Endometrium (tissue), 2 donors: ENCODE measurements at regions not wholly inside any gene's neighbourhood (a gene's known extent, or its start where the extent isn't known, plus 50 kb on each side); places are given as distances from the start of the nearest gene placed in this dataset.
A peak's percentile ranks its signal among the peaks of the same experiment; 100 is the strongest.
"Not testable (repeated sequence)": the region's sequence is repeated elsewhere in the genome, so short reads cannot be mapped to it uniquely, and the experiment has no call there.

ENCODE experiments used
- FAIRE-seq: peaks from 2 replicates; lab custom pipeline; 2012; peaks lifted over from hg19 to GRCh38; lab: Jason Lieb, UNC
- donor health status: control.
- donor health status: control.

DNA sequence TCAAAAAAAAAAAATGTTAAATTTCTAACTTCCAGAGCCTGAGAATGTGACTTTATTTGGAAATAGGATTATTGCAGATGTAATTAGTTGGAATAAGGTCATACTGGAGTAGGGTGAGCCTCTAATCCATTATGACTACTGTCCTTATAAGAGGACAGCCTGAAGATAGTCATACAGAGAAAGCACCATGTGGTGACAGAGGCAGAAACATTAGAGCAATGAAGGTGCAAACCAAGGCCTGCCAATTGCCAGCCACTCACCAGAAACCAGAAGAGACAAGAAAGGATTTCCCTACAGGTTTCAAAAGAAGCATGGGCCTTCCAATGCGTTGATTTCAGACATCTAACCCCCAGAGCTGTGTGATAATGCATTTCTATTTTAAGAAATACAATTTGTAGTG lies 659.2 kb upstream of the CHD1 start:
- FAIRE-seq: no peak

DNA sequence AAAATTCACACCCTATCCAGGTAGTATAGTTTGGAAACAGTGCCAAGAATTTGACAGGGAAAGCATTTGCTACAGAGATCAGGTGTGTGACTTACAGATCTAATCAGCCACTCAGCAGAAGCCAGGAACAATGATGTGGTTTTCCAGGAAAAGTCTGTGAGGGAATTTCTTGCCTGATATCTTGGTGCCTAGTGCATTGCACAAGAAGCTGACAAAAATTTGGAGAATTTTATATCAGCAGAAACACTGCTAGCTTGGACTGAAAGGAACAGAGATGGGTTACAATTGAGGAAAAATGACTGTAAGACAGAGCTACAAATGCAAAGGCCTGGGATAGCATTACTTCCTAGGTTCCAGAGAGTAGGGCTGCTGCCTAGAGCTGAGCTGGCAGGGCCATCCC lies 658.1 kb upstream of the CHD1 start:
- FAIRE-seq: no peak

DNA sequence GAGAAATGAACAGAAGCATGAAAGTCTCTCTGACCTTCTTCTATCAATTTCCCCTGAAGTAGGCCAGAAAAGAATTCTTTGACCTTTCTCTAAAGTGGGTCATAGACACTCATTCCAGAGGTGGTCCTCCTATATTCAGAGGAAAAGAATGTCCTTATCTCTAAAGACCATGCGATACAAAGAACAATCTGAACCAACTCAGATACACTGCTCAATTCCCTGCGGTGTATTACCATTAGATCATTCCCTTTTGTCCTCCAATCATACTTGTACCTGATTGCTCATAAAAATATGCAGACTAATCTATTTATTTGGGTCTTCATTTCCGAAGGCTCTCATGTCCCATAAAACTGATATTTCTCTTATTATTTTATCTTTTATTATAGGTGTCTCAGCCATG lies 652.4 kb upstream of the CHD1 start:
- not testable (repeated sequence) for FAIRE-seq

DNA sequence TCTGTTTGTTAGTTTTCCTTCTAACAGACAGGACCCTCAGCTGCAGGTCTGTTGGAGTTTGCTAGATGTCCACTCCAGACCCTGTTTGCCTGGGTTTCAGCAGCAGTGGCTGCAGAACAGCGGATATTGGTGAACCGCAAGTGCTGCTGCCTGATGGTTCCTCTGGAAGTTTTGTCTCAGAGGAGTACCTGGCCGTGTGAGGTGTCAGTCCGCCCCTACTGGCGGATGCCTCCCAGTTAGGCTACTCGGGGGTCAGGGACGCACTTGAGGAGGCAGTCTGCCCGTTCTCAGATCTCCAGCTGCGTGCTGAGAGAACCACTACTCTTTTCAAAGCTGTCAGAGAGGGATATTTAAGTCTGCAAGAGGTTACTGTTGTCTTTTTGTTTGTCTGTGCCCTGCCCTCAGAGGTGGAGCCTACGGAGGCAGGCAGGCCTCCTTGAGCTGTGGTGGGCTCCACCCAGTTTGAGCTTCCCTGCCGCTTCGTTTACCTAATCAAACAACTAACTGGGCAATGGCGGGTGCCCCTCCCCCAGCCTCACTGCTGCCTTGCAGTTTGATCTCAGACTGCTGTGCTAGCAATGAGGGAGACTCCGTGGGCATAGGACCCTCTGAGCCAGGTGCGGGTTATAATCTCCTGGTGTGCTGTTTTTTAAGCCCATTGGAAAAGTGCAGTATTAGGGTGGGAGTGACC lies 634.3 kb upstream of the CHD1 start:
- not testable (repeated sequence) for FAIRE-seq

DNA sequence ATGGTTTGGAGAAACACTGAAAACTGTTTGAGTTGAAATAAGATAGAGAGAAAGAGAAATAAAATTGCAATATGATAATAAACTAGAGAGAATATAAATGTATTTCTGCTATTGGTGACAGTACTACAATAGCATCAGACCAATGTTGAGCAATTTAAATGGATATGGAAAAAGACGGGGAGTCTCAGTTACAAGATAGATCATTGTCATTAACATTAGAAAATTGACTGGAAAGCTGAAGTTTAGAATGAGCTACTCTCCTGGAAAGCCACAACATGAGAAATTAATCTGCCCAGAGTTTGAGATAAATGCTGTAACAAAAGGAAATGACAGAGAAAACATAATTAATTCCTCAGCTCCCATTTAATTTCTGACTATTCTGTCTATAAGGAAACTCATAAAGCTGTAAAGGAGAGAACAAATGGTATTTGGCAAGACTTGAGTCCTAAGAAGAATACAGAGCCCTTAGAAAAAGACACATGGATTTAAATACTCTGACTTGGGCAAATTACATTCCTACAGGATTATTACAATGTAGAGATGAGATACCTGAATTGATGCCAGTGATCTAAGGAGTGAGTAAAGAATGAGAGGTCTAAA lies 624.5 kb upstream of the CHD1 start:
- FAIRE-seq: no peak

DNA sequence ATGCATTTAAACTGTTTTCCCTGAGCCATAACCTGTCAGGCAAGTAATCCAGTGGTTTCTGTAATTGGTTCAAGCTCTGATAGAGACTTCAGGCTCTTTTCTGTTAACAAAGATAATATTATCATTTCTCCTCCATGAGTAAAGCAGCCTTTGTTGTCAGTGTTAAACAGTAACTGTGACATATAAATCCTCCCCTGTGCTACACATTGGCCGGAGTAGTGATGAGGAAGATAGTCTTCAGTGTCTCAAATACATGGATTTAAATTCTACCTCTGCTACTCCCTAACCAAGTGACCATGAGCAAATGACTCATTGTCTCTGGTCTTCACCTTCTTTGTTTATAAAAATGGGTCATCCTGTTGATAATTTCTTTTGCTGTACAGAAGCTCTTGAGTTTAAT lies 615.5 kb upstream of the CHD1 start:
- no peak for FAIRE-seq

DNA sequence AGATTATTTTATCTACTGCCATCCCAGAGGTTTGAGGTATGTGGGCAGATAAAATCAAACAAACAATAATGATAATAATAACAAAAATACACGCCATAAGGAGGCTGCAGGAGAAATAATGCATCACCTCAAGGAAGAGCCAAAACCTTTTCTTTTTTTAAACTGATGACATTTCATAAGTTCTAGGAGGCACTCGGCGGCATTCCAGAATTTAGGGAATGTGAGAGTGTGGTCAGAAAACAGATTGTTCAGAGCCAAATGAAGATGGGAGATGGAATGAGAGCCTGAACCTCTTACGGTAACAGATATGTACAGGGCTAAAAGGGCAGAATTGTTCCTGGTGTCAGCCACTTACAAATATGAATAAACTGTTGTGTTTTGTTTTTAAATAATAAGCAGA lies 615.0 kb upstream of the CHD1 start:
- FAIRE-seq: peak; percentile 91

DNA sequence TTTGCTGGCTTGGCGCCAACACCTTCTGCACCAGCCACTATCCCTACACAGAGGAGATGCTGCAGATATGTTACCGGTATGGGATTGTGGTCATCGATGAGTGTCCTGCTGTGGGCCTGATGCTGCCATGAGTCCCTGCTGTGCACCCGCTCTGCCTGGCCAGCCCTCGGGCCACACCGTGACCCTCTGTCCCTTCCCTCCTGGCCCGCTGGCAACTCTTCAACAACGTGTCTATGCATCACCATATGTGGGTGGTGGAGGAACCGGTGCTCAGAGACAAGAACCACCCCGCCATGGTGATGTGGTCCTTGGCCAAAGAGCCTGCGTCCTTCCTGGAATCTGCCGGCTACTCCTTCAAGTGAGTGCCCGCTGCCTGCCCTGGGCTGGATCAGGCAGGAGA lies 605.4 kb upstream of the CHD1 start:
- FAIRE-seq: not testable (repeated sequence)

DNA sequence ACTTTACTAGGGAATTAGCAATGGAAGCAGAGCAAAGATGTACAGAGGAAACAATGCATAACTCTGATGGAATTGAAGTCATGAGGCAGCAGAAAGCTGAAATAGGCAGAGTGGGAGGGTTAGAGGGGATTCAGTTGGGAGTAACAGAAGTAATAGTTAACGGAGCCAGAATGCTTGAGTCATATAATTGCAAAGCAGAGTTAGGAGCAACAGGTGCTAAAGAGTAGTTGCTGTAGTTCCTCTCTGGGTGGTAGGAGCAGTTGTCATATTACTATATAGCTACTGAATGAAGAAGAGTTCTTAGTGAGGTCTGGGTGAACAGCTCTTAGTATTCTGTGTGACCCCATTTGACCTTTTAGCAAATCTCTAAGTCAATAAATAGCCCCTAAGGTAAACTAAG lies 592.9 kb upstream of the CHD1 start:
- FAIRE-seq: not testable (repeated sequence)

DNA sequence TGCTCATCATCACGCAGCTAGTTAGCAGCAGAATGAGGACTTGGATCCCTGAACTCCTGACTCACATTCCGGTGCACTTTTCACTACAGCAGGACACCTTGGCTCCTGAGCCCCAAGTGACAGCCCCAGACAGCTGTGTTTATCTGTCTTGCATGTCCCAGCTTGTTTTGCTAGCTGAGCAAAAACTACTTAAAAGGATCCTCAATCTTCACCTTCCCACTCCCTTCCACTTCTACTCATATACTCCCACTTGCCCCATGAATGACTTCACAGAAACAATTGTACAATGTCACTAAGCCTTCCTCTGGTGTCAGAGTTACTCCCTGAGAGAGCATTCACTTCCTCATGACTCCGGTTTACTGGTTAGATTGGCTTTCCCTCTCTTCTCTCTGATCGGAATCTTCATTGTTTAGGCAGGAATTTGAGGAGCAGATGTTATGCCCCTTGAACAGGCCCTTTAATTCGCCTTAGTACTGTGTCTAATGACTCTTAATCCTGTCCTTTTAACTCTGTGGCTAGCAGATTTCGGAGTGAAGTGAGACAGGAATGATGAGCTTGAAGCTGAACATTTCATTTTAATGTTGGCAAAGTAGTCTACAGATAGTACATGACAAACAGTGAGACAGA lies 587.2 kb upstream of the CHD1 start:
- FAIRE-seq: not testable (repeated sequence)

DNA sequence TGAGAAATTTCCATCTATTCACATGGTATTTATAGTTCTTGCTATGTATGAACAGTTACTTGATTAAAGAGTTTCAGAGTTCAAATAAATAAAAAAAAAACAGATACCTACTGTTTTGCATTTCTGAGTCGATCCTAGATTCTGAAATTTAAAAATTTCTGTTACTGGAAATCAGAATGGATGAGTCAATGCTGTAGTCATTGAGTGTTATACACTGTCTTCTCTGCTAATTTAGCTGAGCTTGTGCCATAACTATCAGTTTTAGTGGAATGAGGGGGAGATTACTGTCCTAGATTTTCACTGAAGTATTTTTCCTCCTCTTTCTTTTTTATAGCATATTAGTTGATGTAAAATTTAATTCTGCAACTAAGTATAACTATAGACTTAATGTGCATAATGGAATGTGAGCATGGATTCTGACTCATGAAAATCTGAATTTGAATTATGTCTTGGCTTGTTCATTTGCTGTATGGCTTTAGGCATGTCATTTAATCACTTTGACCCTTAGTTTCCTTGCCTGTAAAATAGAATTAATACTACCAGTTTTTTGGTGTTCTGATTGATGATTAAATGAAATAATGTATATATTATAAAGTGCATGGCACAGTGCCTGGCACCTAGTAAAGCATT lies 581.5 kb upstream of the CHD1 start:
- not testable (repeated sequence) for FAIRE-seq

DNA sequence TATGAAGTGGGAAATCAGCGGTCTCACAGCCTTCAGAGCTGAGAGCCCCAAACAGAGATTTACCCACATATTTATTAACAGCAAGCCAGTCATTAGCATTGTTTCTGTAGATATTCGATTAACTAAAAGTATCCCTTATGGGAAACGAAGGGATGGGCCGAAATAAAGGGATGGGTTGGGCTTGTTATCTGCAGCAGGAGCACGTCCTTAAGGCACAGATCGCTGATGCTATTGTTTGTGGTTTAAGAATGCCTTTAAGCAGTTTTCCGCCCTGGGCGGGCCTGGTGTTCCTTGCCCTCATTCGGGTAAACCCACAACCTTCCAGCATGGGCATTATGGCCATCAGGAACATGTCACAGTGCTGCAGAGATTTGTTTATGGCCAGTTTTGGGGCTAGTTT lies 580.3 kb upstream of the CHD1 start:
- not testable (repeated sequence) for FAIRE-seq

DNA sequence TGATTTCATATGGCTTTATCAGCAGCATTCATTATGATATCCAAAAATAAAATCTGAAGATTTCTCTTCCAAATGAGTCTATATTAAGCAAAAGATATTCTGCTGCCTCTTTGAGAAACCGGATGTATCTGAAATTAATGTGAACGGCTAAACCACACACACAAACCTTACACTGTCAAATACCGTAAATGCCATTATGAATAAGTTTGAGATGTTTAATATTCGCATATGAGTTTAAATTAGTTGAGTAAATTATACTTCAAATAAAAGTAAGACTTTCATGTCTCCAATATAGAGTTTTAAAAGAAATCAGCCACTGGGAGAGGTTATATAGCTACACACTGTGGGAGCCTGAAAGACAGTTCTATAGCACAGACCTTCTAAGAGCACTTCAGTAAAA lies 566.6 kb upstream of the CHD1 start:
- not testable (repeated sequence) for FAIRE-seq

DNA sequence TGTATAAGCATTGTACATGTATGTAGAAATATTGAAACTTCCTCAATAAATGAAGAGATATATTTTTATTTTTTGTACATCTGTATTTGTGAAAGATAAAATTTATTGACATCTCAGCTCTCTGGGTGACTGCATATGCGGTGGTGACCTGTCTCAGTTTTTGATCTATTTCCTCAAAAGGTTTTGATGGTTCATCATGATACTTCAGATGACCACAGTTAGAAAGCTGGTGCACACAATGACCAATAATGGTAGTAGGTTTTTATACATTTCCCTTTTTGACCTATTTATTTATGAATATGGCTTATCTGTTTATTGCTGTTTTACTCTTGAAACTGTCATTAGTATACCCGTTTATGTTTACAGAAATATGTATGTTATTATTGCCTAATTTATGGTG lies 549.6 kb upstream of the CHD1 start:
- FAIRE-seq: peak; percentile 41

DNA sequence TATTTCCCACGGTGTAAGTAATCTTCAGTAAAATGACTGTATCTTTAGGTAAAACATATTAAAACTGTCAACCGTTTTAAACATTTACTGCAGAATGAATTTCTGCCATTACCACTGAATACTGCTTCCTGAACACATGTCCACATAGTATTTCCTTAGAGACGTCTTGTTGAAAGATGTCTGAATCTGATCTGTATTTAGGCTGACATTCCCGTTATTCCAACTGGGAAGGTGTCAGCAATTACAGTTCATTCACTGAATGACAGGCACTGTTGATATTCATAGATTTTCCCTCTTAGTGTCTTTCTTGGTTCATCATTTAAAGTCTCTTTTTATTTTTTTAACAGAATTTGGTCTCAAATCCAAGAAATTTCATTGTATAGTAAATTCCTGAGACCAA lies 544.5 kb upstream of the CHD1 start:
- not testable (repeated sequence) for FAIRE-seq

DNA sequence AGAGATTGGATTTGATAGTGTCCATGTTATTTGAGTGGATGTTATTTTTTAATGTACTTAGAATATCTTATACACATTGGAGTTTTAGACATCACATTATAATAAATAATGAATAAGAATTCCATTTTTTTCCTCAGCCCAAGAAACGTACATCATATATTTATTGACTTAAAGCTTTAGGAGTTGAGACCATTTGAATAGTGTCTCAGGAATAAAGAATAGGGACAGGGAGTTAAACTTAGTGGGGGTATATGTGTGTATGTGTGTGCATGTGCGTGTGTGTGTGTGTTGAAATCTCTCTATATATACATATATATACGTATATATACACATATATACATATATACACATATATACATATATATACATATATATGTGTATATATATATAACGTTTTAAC lies 542.9 kb upstream of the CHD1 start:
- FAIRE-seq: not testable (repeated sequence)

DNA sequence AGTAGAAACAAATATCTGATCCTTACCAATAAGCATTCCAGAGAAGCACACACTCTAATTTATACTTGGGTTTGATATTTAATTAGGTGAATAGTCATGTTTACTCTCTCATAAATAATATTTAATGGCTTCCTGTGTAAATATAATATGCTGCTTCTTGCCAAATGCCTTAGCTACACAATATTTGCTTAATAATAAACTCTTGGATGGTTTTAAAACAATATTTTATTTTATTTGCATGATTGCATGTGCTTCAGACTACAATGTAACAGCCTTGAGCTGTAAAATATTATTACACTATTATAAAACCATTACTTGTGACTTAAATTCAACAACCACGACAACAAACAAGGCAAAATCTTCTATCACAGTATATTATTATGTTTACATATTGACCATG lies 542.4 kb upstream of the CHD1 start:
- FAIRE-seq: peak; percentile 93

DNA sequence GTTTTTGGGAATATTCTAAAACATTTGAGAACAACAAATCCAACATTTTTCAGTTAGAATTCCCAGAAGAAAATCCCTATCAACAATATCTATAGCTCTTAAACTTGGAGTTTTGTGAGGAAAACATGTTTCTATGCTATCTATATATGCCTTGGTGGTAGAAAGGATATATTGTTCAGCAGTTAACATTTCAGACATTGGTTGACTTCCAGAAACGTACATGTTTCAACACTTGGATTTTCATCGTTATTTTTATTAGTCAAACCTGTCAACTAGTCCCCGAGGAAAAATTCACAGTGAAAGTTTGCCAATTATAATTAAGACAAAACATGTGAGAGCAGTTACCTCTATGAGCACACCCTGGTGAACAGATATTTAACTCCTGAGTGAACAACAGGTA lies 541.8 kb upstream of the CHD1 start:
- not testable (repeated sequence) for FAIRE-seq

DNA sequence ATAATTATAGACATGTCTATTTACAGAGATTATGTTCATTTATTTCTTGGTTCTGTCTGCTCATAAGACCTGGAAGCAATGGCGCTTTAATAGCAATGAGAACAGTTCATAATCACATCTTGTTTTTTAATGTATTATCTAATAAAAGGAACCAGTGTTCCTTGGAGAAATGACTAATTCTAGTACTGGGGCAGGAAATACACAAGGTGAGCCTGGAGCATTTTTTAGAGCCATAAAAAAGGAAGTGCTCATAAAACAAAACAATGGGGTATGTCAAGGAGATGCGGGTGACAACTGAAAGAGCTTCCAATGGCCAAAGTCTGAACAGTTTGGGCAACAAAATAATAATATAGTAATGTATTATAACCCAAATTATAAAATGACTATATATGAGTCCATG lies 531.9 kb upstream of the CHD1 start:
- FAIRE-seq: no peak

DNA sequence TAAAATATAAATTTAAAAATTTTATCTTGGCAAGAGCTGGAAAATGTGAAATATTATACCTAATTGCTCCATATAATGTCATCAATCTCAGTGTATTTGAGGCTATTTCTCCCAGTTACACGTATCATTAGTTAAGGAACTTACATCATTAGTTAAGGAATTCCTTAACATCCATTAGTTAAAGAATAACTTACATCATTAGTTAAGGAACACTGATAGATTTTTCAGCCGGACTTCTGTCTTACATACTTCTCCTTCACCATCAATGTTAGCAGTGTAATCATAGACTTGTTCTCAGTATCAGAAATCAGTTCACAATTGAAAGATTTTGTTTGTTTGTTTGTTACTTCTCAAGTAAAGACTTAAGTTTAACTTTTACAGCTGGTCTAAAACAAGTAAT lies 524.4 kb upstream of the CHD1 start:
- no peak for FAIRE-seq

DNA sequence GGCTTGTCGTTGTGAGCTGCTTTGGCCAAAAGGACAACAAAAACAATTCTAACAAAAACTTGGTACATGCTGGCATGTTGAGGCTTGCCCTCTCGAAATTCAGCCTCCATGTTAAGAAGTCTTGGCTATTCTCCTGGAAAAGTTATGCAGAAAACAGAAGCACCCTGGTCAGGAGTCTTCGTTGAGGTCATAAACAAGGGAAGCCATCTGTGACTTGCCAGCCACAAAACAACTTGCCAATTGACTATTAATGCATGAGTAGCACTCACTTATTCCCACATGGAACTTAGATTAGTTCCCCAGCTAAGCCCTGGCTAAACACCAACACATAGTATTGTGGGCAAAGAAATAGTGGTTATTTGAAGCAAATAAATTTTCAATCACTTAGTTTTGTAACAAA lies 521.0 kb upstream of the CHD1 start:
- FAIRE-seq: no peak

DNA sequence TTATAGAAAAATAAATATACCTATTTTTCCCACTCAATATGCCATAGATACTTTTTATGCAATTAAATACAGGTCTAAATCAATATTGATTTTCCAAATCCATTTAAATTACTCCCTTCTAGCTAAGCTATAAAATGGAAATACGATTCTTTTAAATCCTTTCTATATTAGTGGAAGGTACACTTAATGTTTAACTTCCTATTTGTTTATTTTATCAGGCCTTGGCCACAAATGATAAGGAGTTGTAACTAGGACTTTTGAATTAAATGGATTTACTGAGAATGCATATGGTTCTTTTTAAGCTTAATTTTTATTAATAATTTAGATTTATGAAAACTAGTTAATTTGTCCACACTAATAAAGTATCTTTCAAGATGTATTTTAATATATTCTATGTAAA lies 517.0 kb upstream of the CHD1 start:
- FAIRE-seq: no peak

DNA sequence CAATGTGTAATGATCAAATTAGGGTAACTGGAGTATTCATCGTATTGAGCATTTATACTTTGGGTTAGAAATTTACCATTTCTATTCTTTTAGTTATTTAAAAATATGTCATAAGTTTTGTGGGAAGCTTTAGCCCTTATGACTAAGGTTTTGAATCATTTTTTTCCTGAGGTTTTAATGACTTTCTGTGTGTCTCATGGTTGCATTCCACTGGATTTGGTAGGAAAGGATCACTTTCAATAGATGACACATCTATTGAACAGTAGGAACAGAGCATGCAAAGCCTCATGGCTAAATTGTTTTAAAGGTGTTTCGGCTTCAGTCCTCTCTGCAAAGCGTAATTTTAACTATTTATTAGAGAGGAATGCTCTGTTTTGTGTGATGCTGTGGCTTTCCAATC lies 512.4 kb upstream of the CHD1 start:
- no peak for FAIRE-seq
